Chondrocyte (in vitro differentiated cells): ENCODE measurements at regions not wholly inside any gene's neighbourhood (a gene's known extent, or its start where the extent isn't known, plus 50 kb on each side); places are given as distances from the start of the nearest gene placed in this dataset.

Experiments
- DNase-seq: peaks from one replicate; pipeline ENCODE4 v3.0.0; 2021; ENCODE audit warnings: mixed read lengths, low spot score
- H3K27ac Mint-ChIP-seq: one replicate; pipeline ENCODE4 v1.8.0; 2021; ENCODE audit warnings: mild to moderate bottlenecking, moderate library complexity, mixed read lengths; ENCODE audit not compliant: unreplicated experiment
- H3K27me3 Mint-ChIP-seq: 2 replicates; pipeline ENCODE4 v1.8.0; 2021; ENCODE audit warnings: low read depth, mixed read lengths
- H3K36me3 Mint-ChIP-seq: 2 replicates; pipeline ENCODE4 v1.8.0; 2021; ENCODE audit warnings: low read depth, mixed read lengths
- H3K4me1 Mint-ChIP-seq: 2 replicates; pipeline ENCODE4 v1.8.0; 2021; ENCODE audit warnings: low read depth, mild to moderate bottlenecking, mixed read lengths
- H3K4me3 Mint-ChIP-seq: one replicate; pipeline ENCODE4 v1.8.0; 2021; ENCODE audit warnings: mild to moderate bottlenecking, moderate library complexity, mixed read lengths; ENCODE audit not compliant: unreplicated experiment
- H3K9me3 Mint-ChIP-seq: 2 replicates; pipeline ENCODE4 v1.8.0; 2021; ENCODE audit warnings: low read depth, mixed read lengths
- TF ChIP-seq, protein P1 (sequence below): fragments of 200-600 bp; sonication (generic); IDR thresholded peaks from 2 replicates; pipeline ENCODE4 v1.5.0; 2021; ENCODE audit warnings: antibody characterized with exemption, mild to moderate bottlenecking, moderate library complexity

- TF ChIP-seq, protein P1, sequence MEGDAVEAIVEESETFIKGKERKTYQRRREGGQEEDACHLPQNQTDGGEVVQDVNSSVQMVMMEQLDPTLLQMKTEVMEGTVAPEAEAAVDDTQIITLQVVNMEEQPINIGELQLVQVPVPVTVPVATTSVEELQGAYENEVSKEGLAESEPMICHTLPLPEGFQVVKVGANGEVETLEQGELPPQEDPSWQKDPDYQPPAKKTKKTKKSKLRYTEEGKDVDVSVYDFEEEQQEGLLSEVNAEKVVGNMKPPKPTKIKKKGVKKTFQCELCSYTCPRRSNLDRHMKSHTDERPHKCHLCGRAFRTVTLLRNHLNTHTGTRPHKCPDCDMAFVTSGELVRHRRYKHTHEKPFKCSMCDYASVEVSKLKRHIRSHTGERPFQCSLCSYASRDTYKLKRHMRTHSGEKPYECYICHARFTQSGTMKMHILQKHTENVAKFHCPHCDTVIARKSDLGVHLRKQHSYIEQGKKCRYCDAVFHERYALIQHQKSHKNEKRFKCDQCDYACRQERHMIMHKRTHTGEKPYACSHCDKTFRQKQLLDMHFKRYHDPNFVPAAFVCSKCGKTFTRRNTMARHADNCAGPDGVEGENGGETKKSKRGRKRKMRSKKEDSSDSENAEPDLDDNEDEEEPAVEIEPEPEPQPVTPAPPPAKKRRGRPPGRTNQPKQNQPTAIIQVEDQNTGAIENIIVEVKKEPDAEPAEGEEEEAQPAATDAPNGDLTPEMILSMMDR: no peak
These were observed 125.7 kb upstream of the MYO3A start for GRCh38 chr10:25808372-25808771.

GRCh38 chr10:25811052-25811685 lies 122.9 kb upstream of the MYO3A start:
- Mint-ChIP-seq H3K4me3 (no peak overlapping the region), H3K36me3 (no peaks in the 10 kb centered on the region), H3K27me3 (no peaks in the 10 kb centered on the region), H3K9me3 (no peaks in the 10 kb centered on the region), H3K27ac (no peak overlapping the region), H3K4me1 (peaks cover 10% of the 10 kb centered on the region)
- DNase-seq: no peak
- TF ChIP-seq, protein P1: no peak

More at GRCh38 chr10:25808372-25808771, 125.7 kb upstream of the MYO3A start:
- Mint-ChIP-seq H3K9me3 (no peaks in the 10 kb centered on the region), H3K4me1 (peaks cover 3% of the 10 kb centered on the region), H3K27ac (no peak overlapping the region), H3K27me3 (no peaks in the 10 kb centered on the region), H3K36me3 (no peaks in the 10 kb centered on the region), H3K4me3 (no peak overlapping the region)
- no peak for DNase-seq

DNA sequence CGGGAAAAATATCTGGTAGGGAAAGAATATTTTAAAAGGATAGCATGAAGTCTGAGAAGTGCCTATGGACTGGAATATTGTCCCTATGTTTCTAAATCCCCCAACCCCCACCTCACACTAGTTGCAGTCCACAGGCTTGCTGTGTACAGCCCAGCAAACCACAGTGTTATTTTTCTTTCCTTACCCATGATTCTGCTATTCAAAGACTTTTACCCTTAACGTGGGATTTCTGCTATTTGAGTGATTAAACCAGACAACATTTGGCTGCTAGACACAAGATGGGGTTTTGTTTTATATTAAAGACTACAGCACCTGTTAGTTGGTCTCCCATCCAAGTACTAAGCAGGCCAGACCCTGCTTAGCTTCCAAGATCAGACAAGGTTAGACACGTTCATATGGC lies 120.5 kb upstream of the MYO3A start:
- no peak for DNase-seq
- Mint-ChIP-seq H3K9me3 (no peaks in the 10 kb centered on the region), H3K27ac (no peak overlapping the region), H3K27me3 (no peaks in the 10 kb centered on the region), H3K4me1 (peaks cover 16% of the 10 kb centered on the region), H3K4me3 (no peak overlapping the region), H3K36me3 (no peaks in the 10 kb centered on the region)
- TF ChIP-seq, protein P1: no peak

DNA sequence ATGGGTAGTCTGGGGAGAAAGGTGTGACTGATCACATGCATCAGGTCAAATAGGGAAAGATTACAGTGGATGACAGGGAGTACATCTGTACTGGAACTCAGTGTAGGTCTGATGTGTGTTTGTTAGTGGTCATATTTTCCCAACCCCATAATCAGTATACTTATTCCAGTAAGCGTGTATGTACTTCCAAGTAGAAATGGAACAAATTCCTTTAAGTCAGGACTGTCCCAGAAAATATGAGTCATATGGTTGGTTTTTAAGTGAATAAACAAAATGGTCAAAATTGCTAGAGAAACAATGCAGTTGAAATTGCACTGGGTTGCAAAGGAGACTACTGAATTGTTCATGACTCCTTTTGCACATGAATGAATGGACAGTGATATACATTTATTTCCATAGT lies 118.8 kb upstream of the MYO3A start:
- Mint-ChIP-seq H3K27me3 (no peaks in the 10 kb centered on the region), H3K4me3 (no peak overlapping the region), H3K27ac (no peak overlapping the region), H3K4me1 (peaks cover 16% of the 10 kb centered on the region), H3K9me3 (no peaks in the 10 kb centered on the region), H3K36me3 (no peaks in the 10 kb centered on the region)
- DNase-seq: no peak
- TF ChIP-seq, protein P1: no peak

- Mint-ChIP-seq H3K27ac (no peak overlapping the region), H3K4me1 (peaks cover 16% of the 10 kb centered on the region), H3K9me3 (no peaks in the 10 kb centered on the region), H3K36me3 (no peaks in the 10 kb centered on the region), H3K27me3 (no peaks in the 10 kb centered on the region), H3K4me3 (no peak overlapping the region)
- no peak for DNase-seq
- TF ChIP-seq, protein P1: no peak
These were observed 117.8 kb upstream of the MYO3A start for GRCh38 chr10:25815999-25816768.
